Stimulated activated CD4-positive, alpha-beta T cell treated with anti-CD3 and anti-CD28 coated beads, Interleukin-2, amount 100 ng/mL, for 48 hours (primary cell): ENCODE measurements at regions not wholly inside any gene's neighbourhood (a gene's known extent, or its start where the extent isn't known, plus 50 kb on each side); places are given as distances from the start of the nearest gene placed in this dataset.
"Not testable (repeated sequence)": the region's sequence is repeated elsewhere in the genome, so short reads cannot be mapped to it uniquely, and the experiment has no call there.

Experiments used
- DNase-seq, 2 donors: peaks; one replicate each; pipeline ENCODE4 v3.0.0-alpha.2; 2020

- DNase-seq = no peak
Observed at GRCh38 chr16:7775072-7775488, 442.4 kb downstream of the RBFOX1 start.

DNA sequence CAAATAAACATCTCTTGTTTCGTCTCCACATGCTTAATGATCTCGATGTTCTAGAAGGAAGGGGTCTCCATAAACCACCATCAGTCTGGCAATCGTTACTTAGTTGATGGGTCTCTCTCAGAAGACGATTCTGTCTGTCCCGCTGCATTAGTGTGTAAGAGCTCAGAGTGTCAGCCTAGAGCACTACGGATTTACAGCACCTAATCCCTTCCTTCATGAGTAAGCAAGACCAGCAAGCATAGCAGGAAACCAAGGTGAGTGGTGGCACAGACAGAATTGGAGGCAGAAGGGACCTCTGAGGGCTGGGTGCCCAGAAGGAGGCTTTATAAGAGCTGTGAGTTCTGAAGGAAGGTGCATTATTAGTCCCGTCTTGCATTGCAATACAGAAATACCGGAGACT is 440.1 kb downstream of the RBFOX1 start:
- DNase-seq = no peak

DNA sequence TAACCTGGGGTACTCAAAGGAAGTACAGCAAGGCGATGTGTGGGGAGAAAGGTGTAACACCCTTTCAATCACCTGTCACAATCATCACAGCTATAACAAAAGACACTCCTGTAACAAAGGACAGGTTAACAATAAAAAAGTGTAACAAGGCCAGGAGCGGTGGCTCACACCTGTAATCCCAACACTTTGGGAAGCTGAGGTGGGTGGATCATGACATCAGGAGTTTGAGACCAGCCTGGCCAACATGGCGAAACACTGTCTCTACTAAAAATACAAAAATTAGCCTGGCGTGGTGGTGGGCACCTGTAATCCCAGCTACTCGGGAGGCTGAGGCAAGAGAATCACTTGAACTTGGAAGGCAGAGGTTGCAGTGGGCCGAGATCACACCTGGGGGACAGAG is 436.4 kb downstream of the RBFOX1 start:
- not testable (repeated sequence) for DNase-seq

- DNase-seq = no peak
Observed at GRCh38 chr16:7765079-7765550, 432.5 kb downstream of the RBFOX1 start.

GRCh38 chr16:7763111-7763510 is 430.5 kb downstream of the RBFOX1 start:
- DNase-seq = no peak
